Endothelial cell of hepatic sinusoid (primary cell): ENCODE measurements at regions not wholly inside any gene's neighbourhood (a gene's known extent, or its start where the extent isn't known, plus 50 kb on each side); places are given as distances from the start of the nearest gene placed in this dataset.
"Not testable (repeated sequence)": the region's sequence is repeated elsewhere in the genome, so short reads cannot be mapped to it uniquely, and the experiment has no call there.

Source experiments
- in situ Hi-C: cut with HindIII; loops from 2 replicates; pipeline ENCODE4 v1.10.0; 2017; ENCODE audit warnings: low sequenced_read_pairs

GRCh38 chr11:44387825-44388224 lies 77.9 kb upstream of the ALX4 start:
- in situ Hi-C loops = no loop called here

GRCh38 chr11:44388828-44389657 lies 79.1 kb upstream of the ALX4 start:
- in situ Hi-C loops = no loop called here

GRCh38 chr11:44389963-44390605 lies 80.1 kb upstream of the ALX4 start:
- in situ Hi-C loops = no loop called here

GRCh38 chr11:44391004-44391403 lies 81.1 kb upstream of the ALX4 start:
- in situ Hi-C loops = not testable (repeated sequence)

- in situ Hi-C loops = not testable (repeated sequence)
Observed at GRCh38 chr11:44396746-44397145, 86.8 kb upstream of the ALX4 start.

GRCh38 chr11:44397586-44398178 lies 87.7 kb upstream of the ALX4 start:
- in situ Hi-C loops = no loop called here

GRCh38 chr11:44398266-44399030 lies 88.5 kb upstream of the ALX4 start:
- in situ Hi-C loops = no loop called here

GRCh38 chr11:44399968-44400367 lies 90.0 kb upstream of the ALX4 start:
- in situ Hi-C loops = no loop called here

GRCh38 chr11:44400431-44400830 lies 90.5 kb upstream of the ALX4 start:
- in situ Hi-C loops = no loop called here

GRCh38 chr11:44402466-44403075 lies 92.6 kb upstream of the ALX4 start:
- in situ Hi-C loops = no loop called here

- in situ Hi-C loops = no loop called here
Observed at GRCh38 chr11:44403176-44403575, 93.2 kb upstream of the ALX4 start.

GRCh38 chr11:44403587-44404273 lies 93.8 kb upstream of the ALX4 start:
- in situ Hi-C loops = no loop called here

- in situ Hi-C loops = no loop called here
Observed at GRCh38 chr11:44404301-44404700, 94.4 kb upstream of the ALX4 start.

GRCh38 chr11:44404736-44405395 lies 94.9 kb upstream of the ALX4 start:
- in situ Hi-C loops = no loop called here

- in situ Hi-C loops = no loop called here
Observed at GRCh38 chr11:44407211-44407996, 97.5 kb upstream of the ALX4 start.

GRCh38 chr11:44408141-44408540 lies 98.2 kb upstream of the ALX4 start:
- in situ Hi-C loops = no loop called here

GRCh38 chr11:44408711-44409470 lies 99.0 kb upstream of the ALX4 start:
- in situ Hi-C loops = no loop called here

- in situ Hi-C loops = no loop called here
Observed at GRCh38 chr11:44409558-44410236, 99.8 kb upstream of the ALX4 start.
